ENCODE measurements at regions not wholly inside any gene's neighbourhood (a gene's known extent, or its start where the extent isn't known, plus 50 kb on each side); places are given as distances from the start of the nearest gene placed in this dataset.

DNA sequence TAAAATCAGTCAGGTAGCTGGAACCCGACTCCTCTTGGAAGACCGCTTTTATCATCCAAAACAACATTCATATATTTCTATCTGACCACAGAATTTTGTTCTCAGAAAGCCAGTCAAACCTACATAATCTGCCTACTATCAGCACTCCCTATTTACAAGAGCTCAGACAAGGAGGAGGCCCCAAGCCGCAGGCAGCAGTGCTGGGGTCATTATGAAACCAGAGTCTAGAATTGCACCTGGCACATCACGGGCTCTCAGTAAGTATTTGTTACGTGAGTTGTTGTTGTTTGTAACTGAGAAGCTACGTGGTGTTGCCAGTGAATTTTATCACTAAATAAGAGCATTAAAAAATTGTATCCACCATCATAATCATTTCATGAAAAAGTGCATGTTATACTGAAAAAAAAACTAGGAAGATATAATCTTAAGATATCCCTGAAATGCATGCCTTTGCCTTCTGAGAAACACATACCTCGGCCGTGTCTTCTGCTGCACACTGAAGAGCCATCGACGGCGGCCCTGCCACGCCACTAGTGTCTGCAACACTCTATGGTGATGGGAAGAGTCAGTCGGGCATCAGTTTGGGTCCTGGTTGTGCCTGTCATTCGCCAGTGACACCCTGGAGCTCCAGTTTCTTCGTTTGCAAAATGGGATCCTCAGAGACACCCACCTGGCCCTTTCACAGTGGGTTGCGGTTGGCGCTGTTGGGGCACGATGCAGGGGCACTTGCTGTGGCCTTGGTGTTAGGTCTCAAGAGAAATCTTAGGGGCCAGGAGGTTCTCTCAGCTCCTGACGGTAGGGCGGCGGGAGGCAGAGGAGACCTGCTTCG lies 505.9 kb downstream of the EIPR1 start:
- TF ChIP-seq, protein P1, sequence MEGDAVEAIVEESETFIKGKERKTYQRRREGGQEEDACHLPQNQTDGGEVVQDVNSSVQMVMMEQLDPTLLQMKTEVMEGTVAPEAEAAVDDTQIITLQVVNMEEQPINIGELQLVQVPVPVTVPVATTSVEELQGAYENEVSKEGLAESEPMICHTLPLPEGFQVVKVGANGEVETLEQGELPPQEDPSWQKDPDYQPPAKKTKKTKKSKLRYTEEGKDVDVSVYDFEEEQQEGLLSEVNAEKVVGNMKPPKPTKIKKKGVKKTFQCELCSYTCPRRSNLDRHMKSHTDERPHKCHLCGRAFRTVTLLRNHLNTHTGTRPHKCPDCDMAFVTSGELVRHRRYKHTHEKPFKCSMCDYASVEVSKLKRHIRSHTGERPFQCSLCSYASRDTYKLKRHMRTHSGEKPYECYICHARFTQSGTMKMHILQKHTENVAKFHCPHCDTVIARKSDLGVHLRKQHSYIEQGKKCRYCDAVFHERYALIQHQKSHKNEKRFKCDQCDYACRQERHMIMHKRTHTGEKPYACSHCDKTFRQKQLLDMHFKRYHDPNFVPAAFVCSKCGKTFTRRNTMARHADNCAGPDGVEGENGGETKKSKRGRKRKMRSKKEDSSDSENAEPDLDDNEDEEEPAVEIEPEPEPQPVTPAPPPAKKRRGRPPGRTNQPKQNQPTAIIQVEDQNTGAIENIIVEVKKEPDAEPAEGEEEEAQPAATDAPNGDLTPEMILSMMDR (IDR thresholded peaks at IDR 0.05): no peak
- TF ChIP-seq, protein P2, sequence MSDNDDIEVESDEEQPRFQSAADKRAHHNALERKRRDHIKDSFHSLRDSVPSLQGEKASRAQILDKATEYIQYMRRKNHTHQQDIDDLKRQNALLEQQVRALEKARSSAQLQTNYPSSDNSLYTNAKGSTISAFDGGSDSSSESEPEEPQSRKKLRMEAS (IDR thresholded peaks at IDR 0.05; ENCODE audit: low read depth): no peak
- TF ChIP-seq RFX5 (IDR thresholded peaks at IDR 0.05; ENCODE audit: low read length): no peak
- TF ChIP-seq, protein P3, sequence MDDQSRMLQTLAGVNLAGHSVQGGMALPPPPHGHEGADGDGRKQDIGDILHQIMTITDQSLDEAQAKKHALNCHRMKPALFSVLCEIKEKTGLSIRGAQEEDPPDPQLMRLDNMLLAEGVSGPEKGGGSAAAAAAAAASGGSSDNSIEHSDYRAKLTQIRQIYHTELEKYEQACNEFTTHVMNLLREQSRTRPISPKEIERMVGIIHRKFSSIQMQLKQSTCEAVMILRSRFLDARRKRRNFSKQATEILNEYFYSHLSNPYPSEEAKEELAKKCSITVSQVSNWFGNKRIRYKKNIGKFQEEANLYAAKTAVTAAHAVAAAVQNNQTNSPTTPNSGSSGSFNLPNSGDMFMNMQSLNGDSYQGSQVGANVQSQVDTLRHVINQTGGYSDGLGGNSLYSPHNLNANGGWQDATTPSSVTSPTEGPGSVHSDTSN (IDR thresholded peaks at IDR 0.05): no peak
- TF ChIP-seq NFIC (IDR thresholded peaks at IDR 0.05; ENCODE audit: borderline replicate concordance): no peak
- no peak for TF ChIP-seq RAD21 (IDR thresholded peaks at IDR 0.05; ENCODE audit: low read length)
- no peak for TF ChIP-seq GATA2 (CRISPR knock-in tag; IDR thresholded peaks at IDR 0.05)
- no peak for TF ChIP-seq TCF12 (IDR thresholded peaks at IDR 0.05)
- TF ChIP-seq, protein P4, sequence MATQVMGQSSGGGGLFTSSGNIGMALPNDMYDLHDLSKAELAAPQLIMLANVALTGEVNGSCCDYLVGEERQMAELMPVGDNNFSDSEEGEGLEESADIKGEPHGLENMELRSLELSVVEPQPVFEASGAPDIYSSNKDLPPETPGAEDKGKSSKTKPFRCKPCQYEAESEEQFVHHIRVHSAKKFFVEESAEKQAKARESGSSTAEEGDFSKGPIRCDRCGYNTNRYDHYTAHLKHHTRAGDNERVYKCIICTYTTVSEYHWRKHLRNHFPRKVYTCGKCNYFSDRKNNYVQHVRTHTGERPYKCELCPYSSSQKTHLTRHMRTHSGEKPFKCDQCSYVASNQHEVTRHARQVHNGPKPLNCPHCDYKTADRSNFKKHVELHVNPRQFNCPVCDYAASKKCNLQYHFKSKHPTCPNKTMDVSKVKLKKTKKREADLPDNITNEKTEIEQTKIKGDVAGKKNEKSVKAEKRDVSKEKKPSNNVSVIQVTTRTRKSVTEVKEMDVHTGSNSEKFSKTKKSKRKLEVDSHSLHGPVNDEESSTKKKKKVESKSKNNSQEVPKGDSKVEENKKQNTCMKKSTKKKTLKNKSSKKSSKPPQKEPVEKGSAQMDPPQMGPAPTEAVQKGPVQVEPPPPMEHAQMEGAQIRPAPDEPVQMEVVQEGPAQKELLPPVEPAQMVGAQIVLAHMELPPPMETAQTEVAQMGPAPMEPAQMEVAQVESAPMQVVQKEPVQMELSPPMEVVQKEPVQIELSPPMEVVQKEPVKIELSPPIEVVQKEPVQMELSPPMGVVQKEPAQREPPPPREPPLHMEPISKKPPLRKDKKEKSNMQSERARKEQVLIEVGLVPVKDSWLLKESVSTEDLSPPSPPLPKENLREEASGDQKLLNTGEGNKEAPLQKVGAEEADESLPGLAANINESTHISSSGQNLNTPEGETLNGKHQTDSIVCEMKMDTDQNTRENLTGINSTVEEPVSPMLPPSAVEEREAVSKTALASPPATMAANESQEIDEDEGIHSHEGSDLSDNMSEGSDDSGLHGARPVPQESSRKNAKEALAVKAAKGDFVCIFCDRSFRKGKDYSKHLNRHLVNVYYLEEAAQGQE (IDR thresholded peaks at IDR 0.05; ENCODE audit: low read depth, low read length): no peak
